Lower leg skin (tissue), 3 donors: ENCODE measurements at regions not wholly inside any gene's neighbourhood (a gene's known extent, or its start where the extent isn't known, plus 50 kb on each side); places are given as distances from the start of the nearest gene placed in this dataset.

ENCODE experiments used
- CTCF ChIP-seq, 3 donors: fragments of 450-650 bp; IDR thresholded peaks; one replicate each; pipeline ENCODE4 v1.5.1; 2016; ENCODE audit warnings: antibody characterized with exemption in 3 of 3, mild to moderate bottlenecking in 3 of 3, moderate library complexity in 2 of 3
- POLR2A ChIP-seq, 2 donors: fragments of 450-650 bp; IDR thresholded peaks; one replicate each; pipeline ENCODE4 v1.6.1; 2016 to 2017; ENCODE audit warnings: antibody characterized with exemption in 2 of 2, mild to moderate bottlenecking in 1 of 2, moderate library complexity in 1 of 2

DNA sequence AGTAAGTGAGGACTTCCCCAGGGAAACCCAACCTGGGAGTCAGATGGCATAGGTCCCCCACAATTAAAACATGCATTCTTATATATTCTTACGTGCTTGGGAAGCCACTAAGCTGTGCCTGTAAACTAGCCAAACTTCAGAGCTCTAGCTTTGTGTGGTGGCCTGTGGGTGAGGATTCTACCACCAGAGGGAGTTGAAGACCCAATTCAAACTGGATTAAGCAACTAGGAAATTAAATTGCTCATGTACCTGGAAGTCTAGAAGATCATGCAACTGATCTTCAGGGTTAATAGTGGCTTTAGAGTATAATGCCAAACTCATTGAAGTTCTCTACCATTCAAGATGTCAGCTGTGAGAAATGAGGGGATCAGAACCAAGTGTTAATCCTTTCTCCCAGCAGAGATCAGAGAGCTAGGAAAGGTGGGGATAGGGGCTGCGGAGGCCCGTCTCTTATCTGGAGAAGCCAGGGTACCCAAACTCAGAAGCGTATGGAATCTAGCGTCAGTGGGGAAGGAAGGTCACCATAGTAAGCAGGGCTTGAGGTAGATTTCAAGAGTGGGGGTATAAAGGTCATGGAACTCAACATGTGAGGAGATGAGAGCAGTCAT is 53.2 kb upstream of the CCDC85A start:
- no peak for TF ChIP-seq POLR2A (IDR thresholded peaks at IDR 0.05)
- TF ChIP-seq CTCF (IDR thresholded peaks at IDR 0.05), result no peak
